GM18511 (cell line): ENCODE measurements at regions not wholly inside any gene's neighbourhood (a gene's known extent, or its start where the extent isn't known, plus 50 kb on each side); places are given as distances from the start of the nearest gene placed in this dataset.
"Not testable (repeated sequence)": the region's sequence is repeated elsewhere in the genome, so short reads cannot be mapped to it uniquely, and the experiment has no call there.

Experiments used
- ATAC-seq: cut with Tn5 transposase; IDR thresholded peaks from one replicate; pipeline ENCODE4 v1.9.1; 2021; ENCODE audit warnings: mild to moderate bottlenecking, moderate library complexity; ENCODE audit not compliant: unreplicated experiment

DNA sequence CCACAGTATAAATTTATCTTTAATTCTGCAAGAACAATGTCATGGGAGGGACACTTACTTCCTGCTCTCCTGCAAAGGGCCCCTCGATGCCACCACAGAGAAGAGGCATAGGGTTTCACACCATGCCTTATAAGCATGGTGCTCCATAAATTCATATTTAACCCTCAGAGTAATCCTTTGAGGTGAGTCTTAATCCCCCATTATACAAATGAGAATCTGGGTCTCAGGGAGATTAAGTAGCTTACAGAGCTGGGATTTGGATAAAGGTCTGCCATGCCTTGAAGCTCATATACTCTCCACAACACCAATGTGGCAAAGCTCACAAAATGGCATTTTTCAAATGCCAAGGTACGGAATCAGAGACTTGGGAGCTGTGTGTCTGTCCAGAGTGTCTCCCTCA lies 268.5 kb upstream of the CCL2 start:
- ATAC-seq: no peak

DNA sequence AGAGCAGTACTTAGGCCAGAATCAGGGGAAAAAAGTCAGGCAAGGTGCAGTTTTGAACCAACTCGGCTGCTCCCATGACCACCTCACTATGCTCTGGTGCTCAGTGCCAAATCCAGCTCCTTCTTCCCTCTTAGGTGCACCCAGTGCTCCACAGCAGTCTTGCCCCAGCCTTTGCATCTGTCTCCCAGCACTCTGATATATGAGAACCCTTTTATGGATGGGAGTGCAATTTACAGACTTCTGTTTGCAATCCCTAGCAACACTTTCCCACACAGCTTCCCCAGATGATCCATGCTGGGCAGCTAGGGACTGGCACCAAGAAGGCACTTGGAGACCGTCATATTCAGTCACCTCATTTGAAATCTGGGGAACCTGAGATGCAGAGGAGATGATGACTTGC lies 267.9 kb upstream of the CCL2 start:
- no peak for ATAC-seq

- ATAC-seq: no peak
These were observed 265.5 kb upstream of the CCL2 start for GRCh38 chr17:33989361-33990148.

GRCh38 chr17:33990943-33991706 lies 264.0 kb upstream of the CCL2 start:
- no peak for ATAC-seq

GRCh38 chr17:33992113-33992512 lies 263.0 kb upstream of the CCL2 start:
- no peak for ATAC-seq

DNA sequence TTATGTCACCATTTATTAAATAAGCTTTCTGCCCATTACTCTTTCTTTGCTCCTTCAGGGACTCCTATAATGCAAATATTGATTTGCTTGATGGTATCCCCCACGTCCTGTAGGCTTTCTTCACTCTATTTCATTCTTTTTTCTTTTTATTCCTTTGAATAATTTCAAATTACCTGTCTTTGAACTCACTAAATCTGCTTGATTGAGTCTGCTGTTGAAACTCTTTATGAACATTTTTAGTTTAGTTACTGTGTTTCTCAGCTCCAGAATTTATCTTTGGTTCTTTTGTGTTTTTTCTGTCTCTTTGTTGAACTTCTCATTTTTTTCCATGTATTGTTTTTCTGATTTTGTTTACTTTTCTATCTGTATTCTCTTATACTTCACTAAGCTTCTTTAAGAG lies 254.4 kb upstream of the CCL2 start:
- ATAC-seq: no peak

DNA sequence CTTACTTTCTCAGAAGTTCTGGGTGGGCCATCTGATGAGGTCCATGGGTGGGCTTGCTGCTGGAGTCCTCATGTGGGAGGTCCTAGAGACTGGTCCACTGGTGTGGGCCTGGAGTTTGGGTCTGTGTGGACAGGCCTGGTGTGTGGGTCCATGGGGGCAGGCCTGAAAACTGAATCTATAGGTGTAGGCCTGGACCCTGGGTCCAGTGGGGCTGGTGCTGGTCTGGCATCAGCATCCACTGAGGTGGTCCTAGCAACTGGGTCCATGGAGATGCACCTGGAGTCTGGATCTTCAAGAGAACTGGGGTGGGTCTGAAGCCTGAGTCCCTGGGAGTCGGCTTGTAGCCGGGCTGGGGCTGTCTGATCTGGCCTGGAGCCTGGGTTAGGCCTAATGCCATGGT lies 253.8 kb upstream of the CCL2 start:
- no peak for ATAC-seq

DNA sequence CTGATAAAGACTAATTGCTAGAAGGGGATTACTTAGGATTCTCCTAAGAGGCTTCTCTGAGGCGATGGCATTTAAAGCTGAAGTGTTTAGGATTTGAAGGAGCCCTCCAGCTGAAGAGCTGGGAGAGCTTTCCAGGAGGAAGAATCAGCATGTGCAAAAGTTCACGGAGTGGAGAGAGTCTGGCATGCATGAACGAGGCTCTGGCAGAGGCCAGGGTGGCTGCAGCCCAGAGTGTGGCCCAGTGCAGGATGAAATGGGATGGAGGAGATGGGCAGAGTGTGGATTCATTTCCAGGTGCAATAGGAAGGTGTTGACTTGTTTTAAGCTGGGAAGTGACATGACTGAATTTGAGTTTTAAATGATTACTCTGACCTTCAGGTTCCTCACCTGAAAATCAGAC lies 249.0 kb upstream of the CCL2 start:
- ATAC-seq: no peak

DNA sequence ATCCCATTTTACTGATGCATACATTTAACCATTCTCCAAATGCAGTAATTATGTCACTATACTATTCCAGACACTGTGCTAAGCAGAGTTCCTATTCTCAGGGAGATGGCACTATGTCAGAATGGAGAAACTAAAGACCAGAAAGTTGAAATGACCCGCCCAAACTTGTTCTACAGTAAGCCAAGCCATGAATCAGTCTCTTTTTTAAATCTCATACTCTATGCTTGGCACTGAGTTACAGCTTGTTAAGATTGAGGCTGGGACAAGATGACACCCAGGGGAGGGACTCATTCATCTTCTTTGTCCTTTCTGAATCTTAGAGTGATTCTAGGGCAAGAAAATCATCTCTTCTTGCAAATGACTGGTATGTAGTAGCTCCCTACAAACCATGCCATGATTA lies 247.0 kb upstream of the CCL2 start:
- no peak for ATAC-seq

DNA sequence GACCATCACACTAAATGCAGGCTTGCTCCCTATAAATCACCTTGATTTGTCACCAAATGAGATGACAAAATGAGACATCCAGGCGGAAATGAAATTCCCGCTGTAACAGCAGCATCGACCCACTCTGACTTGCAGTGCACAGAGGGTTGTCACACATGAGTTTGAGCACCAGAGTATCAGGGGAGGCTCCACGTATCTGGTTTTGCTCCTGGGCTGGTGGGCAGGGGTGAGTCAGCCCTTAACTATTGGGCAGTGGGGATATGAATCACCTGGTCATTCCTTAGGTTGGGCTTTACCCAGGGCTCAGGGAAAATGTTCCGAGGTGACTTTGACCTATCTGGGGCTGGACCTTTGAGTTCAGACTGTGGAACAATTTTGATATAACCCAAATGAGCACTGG lies 245.2 kb upstream of the CCL2 start:
- ATAC-seq: no peak

- no peak for ATAC-seq
These were observed 244.6 kb upstream of the CCL2 start for GRCh38 chr17:34010534-34010933.

GRCh38 chr17:34011599-34011998 lies 243.5 kb upstream of the CCL2 start:
- no peak for ATAC-seq

GRCh38 chr17:34012709-34013375 lies 242.2 kb upstream of the CCL2 start:
- no peak for ATAC-seq

DNA sequence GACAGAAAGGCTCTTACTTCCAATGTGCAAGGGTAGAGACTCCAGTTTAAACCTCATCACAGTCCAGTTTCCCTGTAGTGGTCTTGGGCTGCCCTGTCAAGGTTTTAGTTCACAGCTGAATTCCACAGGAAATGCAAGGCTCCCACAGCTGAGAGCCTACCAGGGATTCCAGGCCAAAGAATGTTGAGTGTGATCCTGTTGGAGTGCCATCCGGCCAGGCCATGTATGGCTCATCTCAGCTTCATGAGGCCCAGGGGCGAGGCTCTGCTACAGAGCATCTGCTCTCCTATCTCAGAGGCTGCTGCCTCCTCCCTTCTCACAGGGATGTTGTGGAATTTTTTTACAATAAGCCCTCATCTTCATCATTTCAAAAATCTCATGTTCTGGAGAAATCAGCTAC lies 239.8 kb upstream of the CCL2 start:
- ATAC-seq: no peak

GRCh38 chr17:34024386-34024785 lies 230.7 kb upstream of the CCL2 start:
- no peak for ATAC-seq

- ATAC-seq: no peak
These were observed 230.1 kb upstream of the CCL2 start for GRCh38 chr17:34024806-34025551.

DNA sequence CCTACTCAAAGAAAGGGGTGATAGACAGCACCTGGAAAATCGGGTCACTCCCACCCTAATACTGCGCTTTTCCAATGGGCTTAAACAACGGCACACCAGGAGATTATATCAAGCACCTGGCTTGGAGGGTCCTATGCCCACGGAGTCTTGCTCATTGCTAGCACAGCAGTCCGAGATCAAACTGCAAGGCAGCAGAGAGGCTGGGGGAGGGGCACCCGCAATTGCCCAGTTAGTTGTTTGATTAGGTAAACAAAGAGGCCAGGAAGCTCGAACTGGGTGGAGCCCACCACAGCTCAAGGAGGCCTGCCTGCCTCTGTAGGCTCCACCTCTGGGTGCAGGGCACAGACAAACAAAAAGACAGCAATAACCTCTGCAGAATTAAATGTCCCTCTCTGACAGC lies 224.5 kb upstream of the CCL2 start:
- ATAC-seq: not testable (repeated sequence)

DNA sequence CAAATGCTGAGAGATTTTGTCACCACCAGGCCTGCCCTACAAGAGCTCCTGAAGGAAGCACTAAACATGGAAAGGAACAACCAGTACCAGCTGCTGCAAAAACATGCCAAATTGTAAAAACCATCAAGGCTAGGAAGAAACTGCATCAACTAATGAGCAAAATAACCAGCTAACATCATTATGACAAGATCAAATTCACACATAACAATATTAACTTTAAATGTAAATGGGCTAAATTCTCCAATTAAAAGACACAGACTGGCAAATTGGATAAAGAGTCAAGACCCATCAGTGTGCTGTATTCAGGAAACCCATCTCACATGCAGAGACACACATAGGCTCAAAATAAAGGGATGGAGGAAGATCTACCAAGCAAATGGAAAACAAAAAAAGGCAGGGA lies 222.8 kb upstream of the CCL2 start:
- ATAC-seq: not testable (repeated sequence)

- not testable (repeated sequence) for ATAC-seq
These were observed 216.3 kb upstream of the CCL2 start for GRCh38 chr17:34038786-34039185.

DNA sequence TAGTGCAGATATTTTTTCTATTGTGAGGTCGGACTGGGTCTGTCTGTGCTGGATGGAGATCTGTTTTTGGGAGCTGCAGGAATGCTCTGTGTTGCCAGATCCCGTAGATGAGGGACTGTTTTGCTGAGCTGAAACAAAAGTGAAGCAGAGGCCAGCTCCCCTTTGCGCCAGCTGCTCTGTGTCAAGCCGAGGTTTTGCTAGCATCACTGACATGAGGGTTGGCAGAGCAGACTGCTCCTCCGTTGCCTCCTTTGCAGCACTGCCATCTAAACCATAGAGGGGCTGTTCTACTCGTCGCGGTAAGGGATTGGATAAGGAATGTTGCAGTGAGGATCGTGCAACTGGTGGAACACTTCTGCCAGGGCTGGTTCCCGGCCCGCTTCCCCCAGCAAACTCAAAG lies 215.9 kb upstream of the CCL2 start:
- not testable (repeated sequence) for ATAC-seq
